Left lung (tissue), 4 donors: ENCODE measurements at regions not wholly inside any gene's neighbourhood (a gene's known extent, or its start where the extent isn't known, plus 50 kb on each side); places are given as distances from the start of the nearest gene placed in this dataset.

Source experiments
- ATAC-seq: fragments of 200-7000 bp; cut with Tn5 transposase; one replicate; pipeline ENCODE4 v1.9.1; 2020; ENCODE audit warnings: moderate library complexity
- DNase-seq, 4 donors: peaks; one replicate each; pipeline ENCODE4 v3.0.0-alpha.2; 2013 to 2020
- H3K27ac ChIP-seq, 2 donors: fragments of 200-600 bp; sonication (generic) in 1 of 2; one replicate each; pipeline versions ENCODE4 v1.5.0 to v1.8.0; 2020 to 2021
- H3K27me3 ChIP-seq, 2 donors: fragments of 200-600 bp; sonication (generic) in 1 of 2; one replicate each; pipeline versions ENCODE4 v1.5.0 to v1.8.0; 2020 to 2021
- H3K36me3 ChIP-seq, 2 donors: fragments of 200-600 bp; sonication (generic) in 1 of 2; one replicate each; pipeline versions ENCODE4 v1.5.0 to v1.8.0; 2020 to 2021
- H3K4me1 ChIP-seq, 2 donors: fragments of 200-600 bp; one replicate each; pipeline ENCODE4 v1.8.0; 2021
- H3K4me3 ChIP-seq, 2 donors: fragments of 200-600 bp; sonication (generic) in 1 of 2; one replicate each; pipeline versions ENCODE4 v1.5.0 to v1.8.0; 2020 to 2021; ENCODE audit warnings: mild to moderate bottlenecking in 1 of 2
- H3K9me3 ChIP-seq, 2 donors: fragments of 200-600 bp; sonication (generic) in 1 of 2; one replicate each; pipeline versions ENCODE4 v1.5.0 to v1.8.0; 2020 to 2021
- CTCF ChIP-seq, 2 donors: fragments of 200-600 bp; sonication (generic) in 1 of 2; IDR thresholded peaks; one replicate each; pipeline versions ENCODE4 v1.5.0 to v1.8.0; 2021; ENCODE audit warnings: antibody characterized with exemption in 2 of 2
- intact Hi-C, 2 donors: fragments of 100-400 bp; cut with DNase I; formaldehyde crosslinking; loops; one replicate each; pipeline versions ENCODE4 v1.11.2 to v1.14.2; 2022
- donor health status: DM: no; HTN: yes; CAD: no.
- donor health status: DM: no; HTN: no; CAD: no.

GRCh38 chr6:4397307-4397706 is 261.9 kb upstream of the ECI2 start:
- Histone ChIP-seq H3K4me3 (no peak overlapping the region), H3K9me3 (no peaks in the 10 kb centered on the region), H3K36me3 (no peaks in the 10 kb centered on the region), H3K27me3 (no peaks in the 10 kb centered on the region), H3K4me1 (no peaks in the 10 kb centered on the region), H3K27ac (no peak overlapping the region)
- intact Hi-C loops: no loop called here
- DNase-seq: no peak
- no peak for ATAC-seq
- no peak for TF ChIP-seq CTCF (IDR thresholded peaks at IDR 0.05)

GRCh38 chr6:4396044-4396443 is 260.7 kb upstream of the ECI2 start:
- no peaks in the 10 kb centered on the region for H3K27me3 ChIP-seq
- ATAC-seq (no peak), DNase-seq (no peak)
- no peaks in the 10 kb centered on the region for H3K36me3 ChIP-seq
- no peaks in the 10 kb centered on the region for H3K9me3 ChIP-seq
- no peaks in the 10 kb centered on the region for H3K4me1 ChIP-seq
- TF ChIP-seq CTCF (IDR thresholded peaks at IDR 0.05): no peak
- intact Hi-C loops: no loop called here
- no peak overlapping the region for H3K27ac ChIP-seq
- no peak overlapping the region for H3K4me3 ChIP-seq

GRCh38 chr6:4395386-4395785 is 260.0 kb upstream of the ECI2 start:
- H3K36me3 ChIP-seq: no peaks in the 10 kb centered on the region
- no peak for ATAC-seq
- no peak overlapping the region for H3K4me3 ChIP-seq
- no peak overlapping the region for H3K27ac ChIP-seq
- H3K27me3 ChIP-seq: no peaks in the 10 kb centered on the region
- intact Hi-C loops: no loop called here
- no peak for TF ChIP-seq CTCF (IDR thresholded peaks at IDR 0.05)
- no peaks in the 10 kb centered on the region for H3K4me1 ChIP-seq
- no peaks in the 10 kb centered on the region for H3K9me3 ChIP-seq
- no peak for DNase-seq

GRCh38 chr6:4394786-4395185 is 259.4 kb upstream of the ECI2 start:
- Histone ChIP-seq H3K9me3 (no peaks in the 10 kb centered on the region), H3K27ac (no peak overlapping the region), H3K27me3 (no peaks in the 10 kb centered on the region), H3K4me1 (no peaks in the 10 kb centered on the region), H3K36me3 (no peaks in the 10 kb centered on the region), H3K4me3 (no peak overlapping the region)
- DNase-seq (no peak), ATAC-seq (no peak)
- intact Hi-C loops: no loop called here
- TF ChIP-seq CTCF (IDR thresholded peaks at IDR 0.05): no peak

- H3K27ac ChIP-seq: no peak overlapping the region
- ATAC-seq (no peak), DNase-seq (no peak)
- H3K27me3 ChIP-seq: no peaks in the 10 kb centered on the region
- peaks cover 0 to 23% of the 10 kb centered on the region in 2 donors for H3K9me3 ChIP-seq
- no peak for TF ChIP-seq CTCF (IDR thresholded peaks at IDR 0.05)
- intact Hi-C loops: no loop called here
- H3K4me1 ChIP-seq: no peaks in the 10 kb centered on the region
- no peak overlapping the region for H3K4me3 ChIP-seq
- no peaks in the 10 kb centered on the region for H3K36me3 ChIP-seq
Measured at GRCh38 chr6:4388675-4389074, 253.3 kb upstream of the ECI2 start.
